OCI-LY1 (cell line): ENCODE measurements at regions not wholly inside any gene's neighbourhood (a gene's known extent, or its start where the extent isn't known, plus 50 kb on each side); places are given as distances from the start of the nearest gene placed in this dataset.

Experiments
- H2AFZ ChIP-seq: fragments of 200-600 bp; sonication (generic), shearing (Covaris generic); 2 replicates; pipeline ENCODE4 v1.6.0; 2014; ENCODE audit warnings: antibody characterized with exemption, mild to moderate bottlenecking, low read length
- H3F3A ChIP-seq: fragments of 200-600 bp; sonication (generic), shearing (Covaris generic); 2 replicates; pipeline ENCODE4 v1.6.0; 2014; ENCODE audit warnings: mild to moderate bottlenecking, antibody characterized with exemption, low read length, moderate library complexity; ENCODE audit not compliant: insufficient read depth
- H3K27ac ChIP-seq: fragments of 200-600 bp; sonication (generic); 2 replicates; pipeline ENCODE4 v1.5.1; 2014; ENCODE audit warnings: low read length, mixed run types, mild to moderate bottlenecking, low read depth; ENCODE audit not compliant: poor library complexity, severe bottlenecking
- H3K27me3 ChIP-seq: fragments of 200-600 bp; sonication (generic); 2 replicates; pipeline ENCODE4 v1.6.0; 2014; ENCODE audit warnings: antibody characterized with exemption, mild to moderate bottlenecking, low read length, moderate library complexity; ENCODE audit not compliant: insufficient read depth
- H3K36me3 ChIP-seq: fragments of 200-600 bp; sonication (generic); 2 replicates; pipeline ENCODE4 v1.6.1; 2014; ENCODE audit warnings: mild to moderate bottlenecking, antibody characterized with exemption, low read length, moderate library complexity, mixed read lengths; ENCODE audit not compliant: insufficient read depth
- H3K4me1 ChIP-seq: fragments of 200-600 bp; sonication (generic); 2 replicates; pipeline ENCODE4 v1.5.1; 2014; ENCODE audit warnings: mild to moderate bottlenecking, low read length, moderate library complexity; ENCODE audit not compliant: insufficient read depth, severe bottlenecking
- H3K4me2 ChIP-seq: fragments of 200-600 bp; sonication (generic), shearing (Covaris generic); 2 replicates; pipeline ENCODE4 v1.6.1; 2014; ENCODE audit warnings: low read length
- H3K4me3 ChIP-seq: fragments of 200-600 bp; sonication (generic); 2 replicates; pipeline ENCODE4 v1.5.1; 2014; ENCODE audit warnings: low read length, low read depth, mild to moderate bottlenecking, mixed read lengths; ENCODE audit not compliant: poor library complexity, severe bottlenecking
- H3K79me2 ChIP-seq: fragments of 200-600 bp; shearing (Covaris generic); 2 replicates; pipeline ENCODE4 v1.6.1; 2016; ENCODE audit warnings: mixed run types, low read length, mixed read lengths; ENCODE audit not compliant: insufficient read depth
- H3K9ac ChIP-seq: fragments of 200-600 bp; sonication (generic), shearing (Covaris generic); 2 replicates; pipeline ENCODE4 v1.6.1; 2014; ENCODE audit warnings: mild to moderate bottlenecking, low read length, mixed read lengths
- H3K9me2 ChIP-seq: fragments of 200-600 bp; sonication (generic), shearing (Covaris generic); 2 replicates; pipeline ENCODE4 v1.6.1; 2014; ENCODE audit warnings: low read depth, mild to moderate bottlenecking, low read length, mixed read lengths
- H3K9me3 ChIP-seq: fragments of 200-600 bp; shearing (Covaris generic); 2 replicates; pipeline ENCODE4 v1.6.1; 2014; ENCODE audit warnings: low read length, mixed read lengths
- H4K20me1 ChIP-seq: fragments of 200-600 bp; sonication (generic), shearing (Covaris generic); 2 replicates; pipeline ENCODE4 v1.6.0; 2016; ENCODE audit warnings: mild to moderate bottlenecking, low read length; ENCODE audit not compliant: insufficient read depth
- EZH2 ChIP-seq: fragments of 200-600 bp; sonication (generic), shearing (Covaris generic); IDR thresholded peaks from 2 replicates; pipeline ENCODE4 v1.8.0; 2017; ENCODE audit warnings: borderline replicate concordance, mixed run types, mild to moderate bottlenecking, antibody characterized with exemption, low read length, moderate library complexity, mixed read lengths
- TF ChIP-seq, protein P1 (sequence below): fragments of 200-600 bp; sonication (generic), shearing (Covaris generic); IDR thresholded peaks from 2 replicates; pipeline ENCODE4 v1.5.1; 2017; ENCODE audit warnings: mild to moderate bottlenecking, antibody characterized with exemption, low read length, moderate library complexity, mixed read lengths

DNA sequence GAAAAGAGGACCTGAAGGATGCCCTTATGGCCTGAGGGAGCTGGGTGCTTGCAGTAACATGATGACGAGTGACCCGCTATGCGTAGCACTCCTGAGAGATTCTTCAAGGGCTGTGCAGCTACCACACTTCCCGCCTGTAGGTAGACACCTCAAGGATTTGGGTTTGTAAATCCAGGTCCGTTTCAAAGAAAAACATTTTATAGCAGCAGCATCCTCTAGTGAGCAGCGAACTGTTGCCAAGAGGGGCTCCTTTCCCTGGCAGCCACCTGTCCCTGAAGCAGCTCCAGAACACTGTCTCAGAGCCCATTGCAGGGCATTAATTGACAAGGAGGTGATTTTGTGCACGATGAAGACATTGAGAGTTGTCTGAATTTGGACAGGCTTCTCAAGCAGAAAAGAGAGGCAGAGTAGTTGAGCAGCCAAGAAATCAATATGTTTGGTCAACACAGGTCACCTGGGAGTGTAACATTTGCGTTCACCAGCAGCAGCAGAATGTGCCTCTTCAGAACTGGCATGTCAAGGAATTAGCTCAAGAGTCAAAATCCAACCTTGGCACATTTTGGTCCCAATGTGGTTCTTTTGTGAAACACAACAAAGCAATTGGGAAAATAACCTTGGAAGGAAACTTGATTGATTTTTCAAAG lies 209.8 kb upstream of the MTNR1B start:
- H3K9me3 ChIP-seq = no peaks in the 10 kb centered on the region
- no peaks in the 10 kb centered on the region for H3K79me2 ChIP-seq
- H3F3A ChIP-seq = no peaks in the 10 kb centered on the region
- H3K4me3 ChIP-seq = no peak overlapping the region
- no peaks in the 10 kb centered on the region for H3K36me3 ChIP-seq
- H3K4me2 ChIP-seq = no peak overlapping the region
- H3K9me2 ChIP-seq = no peaks in the 10 kb centered on the region
- no peak overlapping the region for H2AFZ ChIP-seq
- H4K20me1 ChIP-seq = no peaks in the 10 kb centered on the region
- no peak for TF ChIP-seq EZH2
- TF ChIP-seq, protein P1, sequence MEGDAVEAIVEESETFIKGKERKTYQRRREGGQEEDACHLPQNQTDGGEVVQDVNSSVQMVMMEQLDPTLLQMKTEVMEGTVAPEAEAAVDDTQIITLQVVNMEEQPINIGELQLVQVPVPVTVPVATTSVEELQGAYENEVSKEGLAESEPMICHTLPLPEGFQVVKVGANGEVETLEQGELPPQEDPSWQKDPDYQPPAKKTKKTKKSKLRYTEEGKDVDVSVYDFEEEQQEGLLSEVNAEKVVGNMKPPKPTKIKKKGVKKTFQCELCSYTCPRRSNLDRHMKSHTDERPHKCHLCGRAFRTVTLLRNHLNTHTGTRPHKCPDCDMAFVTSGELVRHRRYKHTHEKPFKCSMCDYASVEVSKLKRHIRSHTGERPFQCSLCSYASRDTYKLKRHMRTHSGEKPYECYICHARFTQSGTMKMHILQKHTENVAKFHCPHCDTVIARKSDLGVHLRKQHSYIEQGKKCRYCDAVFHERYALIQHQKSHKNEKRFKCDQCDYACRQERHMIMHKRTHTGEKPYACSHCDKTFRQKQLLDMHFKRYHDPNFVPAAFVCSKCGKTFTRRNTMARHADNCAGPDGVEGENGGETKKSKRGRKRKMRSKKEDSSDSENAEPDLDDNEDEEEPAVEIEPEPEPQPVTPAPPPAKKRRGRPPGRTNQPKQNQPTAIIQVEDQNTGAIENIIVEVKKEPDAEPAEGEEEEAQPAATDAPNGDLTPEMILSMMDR = no peak
- H3K27me3 ChIP-seq = no peaks in the 10 kb centered on the region
- H3K9ac ChIP-seq = no peak overlapping the region
- H3K27ac ChIP-seq = no peak overlapping the region
- no peaks in the 10 kb centered on the region for H3K4me1 ChIP-seq

DNA sequence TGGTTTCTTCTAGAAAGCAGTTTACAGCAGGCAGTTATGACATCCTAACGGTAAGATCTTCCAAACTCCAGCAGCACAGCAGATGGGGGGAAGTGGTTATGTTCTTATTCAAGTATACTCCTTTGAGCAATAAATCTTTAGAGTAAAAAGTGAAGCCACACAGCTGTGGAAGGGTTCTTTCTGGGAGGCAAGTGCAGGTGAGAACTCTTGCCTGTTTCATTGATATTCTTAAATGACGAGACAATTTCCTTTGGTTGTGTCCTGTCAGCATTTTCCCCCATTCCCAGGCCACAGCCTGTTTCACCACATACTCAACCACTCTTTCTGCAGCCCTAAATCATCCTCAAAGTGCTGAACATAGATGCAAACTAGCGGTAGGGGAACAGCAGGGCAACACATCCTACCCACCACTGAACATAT lies 207.3 kb upstream of the MTNR1B start:
- H3K36me3 ChIP-seq = no peaks in the 10 kb centered on the region
- H3K9me3 ChIP-seq = no peaks in the 10 kb centered on the region
- H3K9me2 ChIP-seq = no peaks in the 10 kb centered on the region
- no peak overlapping the region for H3K4me2 ChIP-seq
- no peak overlapping the region for H3K9ac ChIP-seq
- no peak overlapping the region for H3K4me3 ChIP-seq
- H3K4me1 ChIP-seq = no peaks in the 10 kb centered on the region
- H4K20me1 ChIP-seq = no peaks in the 10 kb centered on the region
- H2AFZ ChIP-seq = no peak overlapping the region
- no peaks in the 10 kb centered on the region for H3K27me3 ChIP-seq
- TF ChIP-seq EZH2 = no peak
- TF ChIP-seq, protein P1 = no peak
- H3K79me2 ChIP-seq = no peaks in the 10 kb centered on the region
- no peak overlapping the region for H3K27ac ChIP-seq
- no peaks in the 10 kb centered on the region for H3F3A ChIP-seq

DNA sequence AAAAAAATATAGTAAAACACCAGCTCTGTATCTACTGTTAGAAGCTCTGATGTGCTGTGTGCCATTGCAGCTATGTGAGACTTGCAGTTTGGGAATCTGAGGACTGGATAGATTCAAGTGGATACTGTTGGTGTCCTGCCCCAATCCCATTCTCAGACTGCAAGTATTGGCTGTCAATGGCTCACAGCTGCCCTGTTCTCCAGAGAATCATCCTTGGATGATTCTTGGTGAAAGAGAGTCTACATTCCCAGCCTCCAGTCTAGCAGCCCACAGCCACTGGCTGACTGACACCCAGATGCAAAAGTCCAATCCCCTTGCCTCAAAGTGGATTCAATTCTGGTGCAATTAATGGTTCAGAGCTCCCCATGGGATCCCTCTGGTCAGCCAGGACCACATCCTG lies 206.1 kb upstream of the MTNR1B start:
- Histone ChIP-seq H2AFZ (no peak overlapping the region), H3K27ac (no peak overlapping the region), H3K9ac (no peak overlapping the region), H3K4me1 (no peaks in the 10 kb centered on the region), H3K79me2 (no peaks in the 10 kb centered on the region), H3K9me3 (no peaks in the 10 kb centered on the region), H3K4me3 (no peak overlapping the region), H3F3A (no peaks in the 10 kb centered on the region), H3K36me3 (no peaks in the 10 kb centered on the region), H3K27me3 (no peaks in the 10 kb centered on the region), H3K4me2 (no peak overlapping the region), H4K20me1 (no peaks in the 10 kb centered on the region), H3K9me2 (no peaks in the 10 kb centered on the region)
- TF ChIP-seq, protein P1 = no peak
- TF ChIP-seq EZH2 = no peak
